DOHH2 (cell line): ENCODE measurements at regions not wholly inside any gene's neighbourhood (a gene's known extent, or its start where the extent isn't known, plus 50 kb on each side); places are given as distances from the start of the nearest gene placed in this dataset.

Experiments used
- CTCF ChIP-seq: fragments of 200-600 bp; sonication (generic); IDR thresholded peaks from one replicate; pipeline ENCODE4 v1.5.1; 2014; ENCODE audit warnings: antibody characterized with exemption, mild to moderate bottlenecking, low read depth, low read length; ENCODE audit not compliant: poor library complexity, severe bottlenecking
- EZH2phosphoT487 ChIP-seq: fragments of 200-600 bp; sonication (generic); IDR thresholded peaks from 2 replicates; pipeline ENCODE4 v1.6.1; 2017; ENCODE audit warnings: borderline replicate concordance, mild to moderate bottlenecking, antibody characterized with exemption, low read length, moderate library complexity, mixed read lengths

- no peak for TF ChIP-seq CTCF
- TF ChIP-seq EZH2phosphoT487 = no peak
Observed at GRCh38 chr12:68514807-68515411, 95.8 kb upstream of the RAP1B start.
